Esophagus (tissue), 2 donors: ENCODE measurements at regions not wholly inside any gene's neighbourhood (a gene's known extent, or its start where the extent isn't known, plus 50 kb on each side); places are given as distances from the start of the nearest gene placed in this dataset.

Source experiments
- H3K27ac ChIP-seq, 2 donors: one replicate each; pipeline ENCODE4 v1.5.1; 2013; ENCODE audit warnings: low read depth in 2 of 2, mild to moderate bottlenecking in 2 of 2, inconsistent platforms in 1 of 2, low read length in 1 of 2, moderate library complexity in 1 of 2
- H3K27me3 ChIP-seq, 2 donors: one replicate each; pipeline ENCODE4 v1.6.1; 2013; ENCODE audit warnings: low read length in 2 of 2, control low read depth in 1 of 2, mild to moderate bottlenecking in 1 of 2; ENCODE audit not compliant: insufficient read depth in 2 of 2, control insufficient read depth in 1 of 2
- H3K36me3 ChIP-seq, 2 donors: one replicate each; pipeline ENCODE4 v1.6.1; 2013; ENCODE audit warnings: low read length in 1 of 2; ENCODE audit not compliant: control insufficient read depth in 2 of 2, insufficient read depth in 2 of 2
- H3K4me1 ChIP-seq, 2 donors: one replicate each; pipeline ENCODE4 v1.6.1; 2013; ENCODE audit warnings: low read length in 1 of 2; ENCODE audit not compliant: control insufficient read depth in 2 of 2, insufficient read depth in 2 of 2
- H3K4me3 ChIP-seq, 2 donors: one replicate each; pipeline ENCODE4 v1.5.1; 2013; ENCODE audit warnings: low read length in 2 of 2, mild to moderate bottlenecking in 2 of 2, low read depth in 1 of 2, moderate library complexity in 1 of 2
- H3K9me3 ChIP-seq, 2 donors: one replicate each; pipeline ENCODE4 v1.6.1; 2013; ENCODE audit warnings: mild to moderate bottlenecking in 2 of 2, low read depth in 1 of 2, low read length in 1 of 2, moderate library complexity in 1 of 2; ENCODE audit not compliant: control insufficient read depth in 2 of 2, insufficient read depth in 1 of 2
- WGBS, 2 donors: extraction: QIAGEN DNeasy Blood & Tissue Kit; methylation state at CpG; one replicate each; pipeline ENCODE4 v1.1.7; 2013; 5-methylcytosine and 5-hydroxymethylcytosine counted together
- donor health status: healthy with polysubstance abuse.
- donor health status: Bipolar disorder and iron deficiency.

DNA sequence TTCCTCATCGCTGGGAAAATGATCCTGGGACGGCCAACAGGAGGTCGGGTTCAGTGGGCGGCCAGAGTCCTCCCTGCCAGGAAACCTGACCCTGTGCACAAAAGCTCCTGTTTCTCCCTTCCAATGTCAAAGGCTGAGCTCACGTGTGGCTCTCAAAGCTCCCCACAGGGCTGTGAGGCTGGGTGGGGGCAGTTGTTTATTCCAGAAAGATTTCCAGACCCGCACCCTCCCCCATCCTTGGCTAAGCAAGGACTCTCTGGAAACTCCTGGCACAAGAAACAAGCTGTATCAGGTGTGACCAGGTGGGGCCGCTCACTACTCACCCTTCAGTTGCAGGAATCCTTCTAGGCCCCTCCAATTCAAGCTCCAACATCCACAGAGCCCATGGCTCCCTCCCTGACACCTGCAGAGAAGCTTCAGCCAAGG lies 131.9 kb downstream of the SHANK2 start:
- H3K27ac ChIP-seq = no peak overlapping the region
- 24 to 29% methylated on average over 7 of the region's 7 CpGs for WGBS, 2 donors
- no peak overlapping the region for H3K4me3 ChIP-seq
- no peaks in the 10 kb centered on the region for H3K4me1 ChIP-seq
- H3K27me3 ChIP-seq = no peaks in the 10 kb centered on the region
- no peaks in the 10 kb centered on the region for H3K9me3 ChIP-seq
- no peaks in the 10 kb centered on the region for H3K36me3 ChIP-seq

DNA sequence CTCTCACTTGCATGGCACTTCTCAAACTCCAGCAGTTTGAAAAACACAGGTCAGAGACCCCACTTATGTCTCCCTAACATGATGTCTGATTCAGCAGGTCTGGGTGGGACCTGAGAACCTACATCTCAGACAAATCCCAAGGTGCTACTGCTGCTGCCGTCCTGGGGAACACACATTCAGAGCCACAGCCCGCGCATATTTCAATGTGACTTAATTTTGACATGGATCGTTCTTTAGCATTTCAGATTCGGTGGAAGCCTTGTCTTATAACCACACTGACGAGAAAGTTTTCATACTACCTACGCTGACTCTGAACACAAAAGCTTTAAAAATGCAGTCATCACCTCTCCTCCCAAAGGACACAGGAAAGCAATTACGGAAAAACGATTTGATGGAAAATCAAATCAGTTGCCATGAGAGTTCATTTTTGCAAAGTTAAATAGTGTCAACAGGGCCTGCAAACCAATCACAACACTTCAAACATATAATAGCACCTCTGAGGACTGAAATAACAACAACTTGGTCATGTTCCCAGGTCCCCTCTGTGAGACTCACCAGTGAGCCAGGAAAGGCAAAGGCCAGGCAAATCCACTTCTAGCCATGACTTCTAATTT lies 132.6 kb downstream of the SHANK2 start:
- Histone ChIP-seq H3K9me3 (no peaks in the 10 kb centered on the region), H3K36me3 (no peaks in the 10 kb centered on the region), H3K4me3 (no peak overlapping the region), H3K4me1 (no peaks in the 10 kb centered on the region), H3K27ac (no peak overlapping the region), H3K27me3 (no peaks in the 10 kb centered on the region)
- WGBS, 2 donors = 82 to 85% methylated on average over 9 of the region's 9 CpGs

DNA sequence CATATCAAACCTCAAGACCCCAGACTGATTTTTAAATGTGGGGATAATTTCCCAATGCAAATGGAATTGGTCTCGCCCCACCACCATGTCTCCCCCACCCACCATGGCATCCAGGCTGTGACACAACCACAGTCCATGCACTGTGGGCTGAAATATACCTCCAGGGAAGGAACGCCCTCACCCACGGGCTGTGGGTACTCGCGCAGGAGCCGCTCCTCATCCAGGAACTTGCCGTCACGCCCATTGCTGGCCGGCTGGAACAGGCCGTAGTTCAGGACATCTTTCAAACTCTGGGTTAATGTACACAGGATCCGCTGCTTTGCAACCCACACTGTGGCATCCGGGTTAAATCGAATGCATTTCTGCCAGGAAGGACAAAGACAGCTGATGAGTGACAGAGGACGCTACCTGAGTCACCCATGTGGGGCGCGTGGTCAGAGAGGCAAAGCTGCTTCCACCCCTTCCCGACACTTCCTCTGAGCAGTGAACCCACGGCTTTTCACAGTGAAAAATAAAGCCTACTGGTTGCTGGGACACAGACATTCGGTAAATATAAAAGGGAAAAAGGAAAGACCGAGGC lies 133.6 kb downstream of the SHANK2 start:
- no peak overlapping the region for H3K4me3 ChIP-seq
- 85 to 89% methylated on average over 20 of the region's 20 CpGs for WGBS, 2 donors

DNA sequence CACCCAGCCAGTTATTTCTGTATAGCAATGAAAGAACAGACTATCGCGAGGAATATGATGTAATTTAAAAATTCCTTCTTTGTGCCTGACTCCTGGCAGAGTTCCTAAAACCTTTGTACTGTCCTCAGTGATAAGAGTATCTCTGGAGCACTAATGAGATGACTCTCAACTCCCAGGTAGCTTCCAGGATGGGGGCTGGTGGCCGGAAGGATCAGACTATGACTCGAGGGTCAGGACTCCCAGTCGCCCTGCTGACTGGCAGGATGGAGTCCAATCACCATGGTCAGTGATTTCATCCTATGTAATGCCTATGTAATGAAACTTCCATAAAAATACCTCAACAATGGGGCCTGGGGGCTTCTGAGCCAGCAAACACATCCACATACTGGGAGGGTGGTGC lies 135.1 kb downstream of the SHANK2 start:
- no peaks in the 10 kb centered on the region for H3K9me3 ChIP-seq
- no peak overlapping the region for H3K4me3 ChIP-seq
- H3K27me3 ChIP-seq = no peaks in the 10 kb centered on the region
- 85 to 89% methylated on average over 5 of the region's 5 CpGs for WGBS, 2 donors
- no peaks in the 10 kb centered on the region for H3K36me3 ChIP-seq
- no peaks in the 10 kb centered on the region for H3K4me1 ChIP-seq
- H3K27ac ChIP-seq = no peak overlapping the region

More for the DNA sequence above, 133.6 kb downstream of the SHANK2 start:
- Histone ChIP-seq H3K27me3 (no peaks in the 10 kb centered on the region), H3K9me3 (no peaks in the 10 kb centered on the region), H3K4me1 (no peaks in the 10 kb centered on the region), H3K36me3 (no peaks in the 10 kb centered on the region), H3K27ac (no peak overlapping the region)

DNA sequence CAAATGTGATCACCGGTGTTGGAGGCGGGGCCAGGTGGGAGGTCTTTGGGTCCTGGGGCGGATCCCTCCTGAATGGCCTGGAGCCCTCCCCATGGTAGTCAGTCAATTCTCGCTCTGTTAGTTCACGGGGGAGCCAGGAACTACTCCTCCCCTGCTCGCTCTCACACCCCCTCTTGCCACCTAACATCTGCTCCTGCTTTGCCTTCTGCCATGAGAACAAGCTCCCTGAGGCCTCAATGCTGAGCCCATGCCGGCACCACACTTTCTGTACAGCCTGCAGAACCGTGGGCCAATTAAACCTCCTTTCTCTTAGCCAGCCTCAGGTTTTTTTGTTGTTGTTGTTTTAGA lies 135.7 kb downstream of the SHANK2 start:
- no peaks in the 10 kb centered on the region for H3K36me3 ChIP-seq
- no peaks in the 10 kb centered on the region for H3K4me1 ChIP-seq
- no peak overlapping the region for H3K27ac ChIP-seq
- H3K9me3 ChIP-seq = no peaks in the 10 kb centered on the region
- H3K4me3 ChIP-seq = no peak overlapping the region
- WGBS, 2 donors = 86 to 90% methylated on average over 8 of the region's 8 CpGs
- no peaks in the 10 kb centered on the region for H3K27me3 ChIP-seq

DNA sequence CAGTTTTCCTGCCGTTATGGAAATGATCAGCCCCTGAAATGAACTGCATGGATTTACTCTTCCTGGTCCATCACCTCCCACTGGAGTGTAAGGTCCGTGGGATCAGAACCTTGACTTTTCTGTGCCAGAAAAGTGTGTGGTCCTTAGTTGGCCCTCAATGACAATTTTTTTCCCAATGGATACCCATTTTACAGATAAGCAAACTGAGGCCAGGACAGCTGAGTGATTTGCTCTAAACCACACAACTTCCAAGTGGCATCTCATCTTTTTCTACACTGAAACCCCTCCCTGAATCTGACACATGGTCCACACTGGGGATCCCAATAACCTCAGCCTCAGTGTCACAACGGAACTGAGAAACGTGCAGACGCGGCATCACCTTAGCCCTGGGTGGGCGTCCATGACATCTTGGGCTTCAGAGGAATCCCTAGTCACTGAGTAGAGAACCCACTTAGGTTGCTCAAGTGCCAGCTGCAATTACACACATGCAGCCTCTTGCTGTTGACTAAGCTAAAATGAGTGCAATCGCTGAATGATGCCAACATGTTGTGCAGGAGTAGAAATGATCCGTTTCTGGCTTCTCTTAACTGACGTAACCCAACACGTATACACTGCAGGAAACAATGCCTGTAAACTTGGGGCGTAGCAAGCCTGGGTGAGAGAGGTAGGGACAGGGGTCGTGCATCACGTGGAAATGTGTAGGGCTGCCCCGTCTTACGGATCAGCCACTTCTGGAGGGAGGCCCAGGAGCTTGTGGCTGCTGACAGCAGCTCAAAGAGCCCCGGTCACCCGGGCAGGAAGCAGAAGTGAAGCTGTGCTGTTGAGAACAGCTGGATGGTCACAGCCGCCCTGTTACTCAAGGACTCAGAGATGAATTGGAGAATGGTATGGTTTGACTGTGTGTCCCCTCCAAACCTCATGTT lies 136.3 kb downstream of the SHANK2 start:
- Histone ChIP-seq H3K4me3 (no peak overlapping the region), H3K4me1 (no peaks in the 10 kb centered on the region), H3K27ac (no peak overlapping the region), H3K27me3 (no peaks in the 10 kb centered on the region), H3K36me3 (no peaks in the 10 kb centered on the region), H3K9me3 (no peaks in the 10 kb centered on the region)
- 69 to 77% methylated on average over 19 of the region's 19 CpGs for WGBS, 2 donors

DNA sequence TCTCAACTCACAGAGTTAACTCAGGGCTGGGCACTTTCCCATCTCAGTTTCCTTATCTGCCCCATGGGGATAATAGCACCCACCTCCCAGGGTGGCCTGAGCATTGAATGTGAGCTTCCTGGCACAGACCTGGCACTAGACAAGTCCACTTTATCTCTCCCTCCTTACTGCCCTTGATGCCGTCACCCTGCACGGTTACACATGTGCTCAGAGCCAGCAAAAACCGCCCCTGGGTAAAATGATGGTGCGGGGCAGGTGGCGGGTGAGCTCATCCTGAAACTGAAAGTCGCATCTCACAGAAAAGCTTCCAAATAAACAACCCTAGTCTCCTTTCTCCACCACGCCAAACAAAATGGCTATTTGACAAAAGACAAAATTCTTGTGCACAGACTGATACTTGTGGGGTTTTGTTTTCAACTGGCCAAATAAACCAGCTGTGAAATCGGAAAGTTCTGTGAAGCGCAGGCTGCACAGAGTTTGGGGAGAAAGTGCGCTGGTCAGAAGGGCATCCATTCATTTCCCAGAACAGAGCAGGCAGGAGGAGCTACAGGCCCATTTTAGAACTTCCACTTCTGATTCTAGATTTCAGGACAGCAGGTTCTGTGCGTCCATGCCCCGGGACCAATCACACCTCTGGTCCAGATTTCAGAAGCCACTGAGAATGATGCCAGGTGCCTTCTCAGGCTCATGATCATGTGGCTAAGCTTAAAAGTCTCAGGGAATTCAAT lies 138.1 kb downstream of the SHANK2 start:
- no peak overlapping the region for H3K4me3 ChIP-seq
- H3K36me3 ChIP-seq = no peaks in the 10 kb centered on the region
- H3K9me3 ChIP-seq = no peaks in the 10 kb centered on the region
- H3K27ac ChIP-seq = no peak overlapping the region
- WGBS, 2 donors = 63 to 68% methylated on average over 12 of the region's 12 CpGs
- no peaks in the 10 kb centered on the region for H3K27me3 ChIP-seq
- H3K4me1 ChIP-seq = no peaks in the 10 kb centered on the region

DNA sequence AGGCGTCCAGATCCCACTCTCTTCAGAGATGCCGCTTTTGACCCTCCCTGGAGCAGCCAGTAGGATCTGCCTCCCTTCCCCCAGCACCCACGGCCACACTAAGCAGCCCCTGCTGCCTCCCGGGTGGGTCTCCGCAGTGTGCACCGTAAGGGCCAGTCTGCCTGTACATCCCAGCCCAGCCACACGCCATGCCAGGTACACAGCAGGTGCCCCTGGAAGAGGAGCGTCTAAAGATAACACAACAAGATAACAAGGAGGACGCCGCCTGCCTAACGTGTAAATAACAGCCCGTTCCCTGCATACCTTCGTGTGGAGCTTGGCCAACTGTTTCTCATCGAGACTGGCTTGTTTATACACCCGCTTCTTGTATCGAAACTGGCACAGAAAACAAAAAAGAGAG lies 139.4 kb downstream of the SHANK2 start:
- H3K9me3 ChIP-seq = no peaks in the 10 kb centered on the region
- H3K4me1 ChIP-seq = no peaks in the 10 kb centered on the region
- 42 to 56% methylated on average over 16 of the region's 16 CpGs for WGBS, 2 donors
- no peaks in the 10 kb centered on the region for H3K27me3 ChIP-seq
- H3K27ac ChIP-seq = no peak overlapping the region
- no peaks in the 10 kb centered on the region for H3K36me3 ChIP-seq
- H3K4me3 ChIP-seq = no peak overlapping the region

DNA sequence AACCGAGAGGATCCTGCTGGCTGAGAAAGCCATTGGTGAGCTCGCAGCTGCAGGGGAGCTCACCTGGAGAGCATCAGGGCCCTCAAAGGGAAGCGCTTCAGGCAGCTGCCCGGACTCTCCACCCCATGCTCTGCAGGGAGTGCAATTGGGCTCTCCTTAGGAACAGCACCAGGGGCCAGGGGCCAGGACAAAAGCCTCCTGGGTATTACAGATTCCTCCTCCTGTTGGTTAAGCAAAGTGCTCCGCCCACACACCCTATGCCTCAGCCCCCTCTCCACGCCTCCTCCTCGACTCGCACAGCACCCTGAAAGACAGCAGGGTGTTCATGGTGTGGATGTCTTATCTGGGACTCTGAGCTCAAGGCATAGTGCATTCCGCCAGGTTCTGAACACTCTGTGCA lies 139.9 kb downstream of the SHANK2 start:
- 63% methylated on average over 9 of the region's 9 CpGs for WGBS, 2 donors
- Histone ChIP-seq H3K36me3 (no peaks in the 10 kb centered on the region), H3K27me3 (no peaks in the 10 kb centered on the region), H3K4me3 (no peak overlapping the region), H3K9me3 (no peaks in the 10 kb centered on the region), H3K27ac (no peak overlapping the region), H3K4me1 (no peaks in the 10 kb centered on the region)
